ENCODE measurements at regions not wholly inside any gene's neighbourhood (a gene's known extent, or its start where the extent isn't known, plus 50 kb on each side); places are given as distances from the start of the nearest gene placed in this dataset.

GRCh38 chr7:116347151-116347832 lies 137.0 kb downstream of the TES start:
- intact Hi-C loops (cut with DNase I): no loop called here

DNA sequence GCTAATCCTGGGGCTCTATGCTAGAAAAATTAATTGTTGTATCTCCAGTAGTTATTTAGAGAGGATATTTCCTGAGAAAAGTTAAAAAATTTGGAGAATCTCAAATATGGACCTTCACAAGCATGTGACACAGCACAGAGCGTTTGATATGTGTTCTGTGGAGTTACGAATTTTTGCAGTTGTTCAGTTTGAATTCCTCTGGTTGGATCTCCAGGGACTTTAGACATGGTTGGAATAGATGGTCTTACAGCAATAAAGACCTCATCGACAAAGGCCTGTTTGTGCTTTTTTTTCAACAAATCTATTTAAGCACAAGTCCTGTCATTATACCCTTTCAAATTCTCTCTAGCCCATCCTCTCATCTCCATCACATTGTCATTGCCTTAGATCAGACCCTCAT lies 138.0 kb downstream of the TES start:
- Histone ChIP-seq H3K36me3 (ENCODE audit: insufficient read depth in 1 of 2, low read depth in 1 of 2) (no peaks in the 10 kb centered on the region), H3K4me3 (no peak overlapping the region), H3K27ac (no peak overlapping the region), H3K4me1 (no peaks in the 10 kb centered on the region), H3K9me3 (peaks cover 5% of the 10 kb centered on the region), H3K27me3 (ENCODE audit: insufficient read depth in 3 of 3, low read length in 2 of 3) (no peaks in the 10 kb centered on the region)
- ATAC-seq (no peak), DNase-seq (no peak)
- intact Hi-C loops (cut with DNase I): no loop called here
- WGBS, 3 donors: 38 to 46% (median 45%) methylated on average over 3 of the region's 3 CpGs
- TF ChIP-seq, protein P1, sequence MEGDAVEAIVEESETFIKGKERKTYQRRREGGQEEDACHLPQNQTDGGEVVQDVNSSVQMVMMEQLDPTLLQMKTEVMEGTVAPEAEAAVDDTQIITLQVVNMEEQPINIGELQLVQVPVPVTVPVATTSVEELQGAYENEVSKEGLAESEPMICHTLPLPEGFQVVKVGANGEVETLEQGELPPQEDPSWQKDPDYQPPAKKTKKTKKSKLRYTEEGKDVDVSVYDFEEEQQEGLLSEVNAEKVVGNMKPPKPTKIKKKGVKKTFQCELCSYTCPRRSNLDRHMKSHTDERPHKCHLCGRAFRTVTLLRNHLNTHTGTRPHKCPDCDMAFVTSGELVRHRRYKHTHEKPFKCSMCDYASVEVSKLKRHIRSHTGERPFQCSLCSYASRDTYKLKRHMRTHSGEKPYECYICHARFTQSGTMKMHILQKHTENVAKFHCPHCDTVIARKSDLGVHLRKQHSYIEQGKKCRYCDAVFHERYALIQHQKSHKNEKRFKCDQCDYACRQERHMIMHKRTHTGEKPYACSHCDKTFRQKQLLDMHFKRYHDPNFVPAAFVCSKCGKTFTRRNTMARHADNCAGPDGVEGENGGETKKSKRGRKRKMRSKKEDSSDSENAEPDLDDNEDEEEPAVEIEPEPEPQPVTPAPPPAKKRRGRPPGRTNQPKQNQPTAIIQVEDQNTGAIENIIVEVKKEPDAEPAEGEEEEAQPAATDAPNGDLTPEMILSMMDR (IDR thresholded peaks at IDR 0.05): no peak

More at GRCh38 chr7:116347151-116347832, 137.0 kb downstream of the TES start:
- H3K27me3 ChIP-seq (ENCODE audit: insufficient read depth in 3 of 3, low read length in 2 of 3): no peaks in the 10 kb centered on the region
- no peaks in the 10 kb centered on the region for H3K4me1 ChIP-seq
- H3K9me3 ChIP-seq: peaks cover 5% of the 10 kb centered on the region
- TF ChIP-seq, protein P1 (IDR thresholded peaks at IDR 0.05): no peak
- H3K36me3 ChIP-seq (ENCODE audit: insufficient read depth in 1 of 2, low read depth in 1 of 2): no peaks in the 10 kb centered on the region
- H3K4me3 ChIP-seq: no peak overlapping the region
- WGBS, 3 donors: 93 to 99% (median 94%) methylated on average over 3 of the region's 3 CpGs
- DNase-seq: no peak
- H3K27ac ChIP-seq: no peak overlapping the region
- ATAC-seq: no peak

GRCh38 chr7:116351966-116352365 lies 141.6 kb downstream of the TES start:
- TF ChIP-seq, protein P1 (IDR thresholded peaks at IDR 0.05): no peak
- Histone ChIP-seq H3K4me1 (peaks cover 23% of the 10 kb centered on the region), H3K27ac (peak overlapping the region; percentile 10), H3K9me3 (peaks cover 3% of the 10 kb centered on the region), H3K4me3 (no peak overlapping the region), H3K36me3 (ENCODE audit: insufficient read depth in 1 of 2, low read depth in 1 of 2) (no peaks in the 10 kb centered on the region), H3K27me3 (ENCODE audit: insufficient read depth in 3 of 3, low read length in 2 of 3) (no peaks in the 10 kb centered on the region)
- WGBS, 3 donors: 86 to 96% (median 87%) methylated on average over 6 of the region's 6 CpGs
- intact Hi-C loops (cut with DNase I): no loop called here
- DNase-seq: no peak
- no peak for ATAC-seq

GRCh38 chr7:116353647-116354046 lies 143.3 kb downstream of the TES start:
- H3K27me3 ChIP-seq (ENCODE audit: insufficient read depth in 3 of 3, low read length in 2 of 3): no peaks in the 10 kb centered on the region
- H3K4me1 ChIP-seq: peaks cover 28% of the 10 kb centered on the region
- WGBS, 3 donors: 67 to 73% (median 71%) methylated on average over 2 of the region's 2 CpGs

More at GRCh38 chr7:116353647-116354046, 143.3 kb downstream of the TES start:
- TF ChIP-seq, protein P1 (IDR thresholded peaks at IDR 0.05): no peak
- Histone ChIP-seq H3K9me3 (no peaks in the 10 kb centered on the region), H3K36me3 (ENCODE audit: insufficient read depth in 1 of 2, low read depth in 1 of 2) (no peaks in the 10 kb centered on the region), H3K27ac (peak overlapping the region; percentile 75), H3K4me3 (no peak overlapping the region)
- intact Hi-C loops (cut with DNase I): no loop called here
- ATAC-seq (peak in 3 of 4 donors; percentile 21 to 48 (median 35)), DNase-seq (peak in 1 of 2 donors; percentile 22)
